ENCODE measurements at regions not wholly inside any gene's neighbourhood (a gene's known extent, or its start where the extent isn't known, plus 50 kb on each side); places are given as distances from the start of the nearest gene placed in this dataset.
A peak's percentile ranks its signal among the peaks of the same experiment; 100 is the strongest.

DNA sequence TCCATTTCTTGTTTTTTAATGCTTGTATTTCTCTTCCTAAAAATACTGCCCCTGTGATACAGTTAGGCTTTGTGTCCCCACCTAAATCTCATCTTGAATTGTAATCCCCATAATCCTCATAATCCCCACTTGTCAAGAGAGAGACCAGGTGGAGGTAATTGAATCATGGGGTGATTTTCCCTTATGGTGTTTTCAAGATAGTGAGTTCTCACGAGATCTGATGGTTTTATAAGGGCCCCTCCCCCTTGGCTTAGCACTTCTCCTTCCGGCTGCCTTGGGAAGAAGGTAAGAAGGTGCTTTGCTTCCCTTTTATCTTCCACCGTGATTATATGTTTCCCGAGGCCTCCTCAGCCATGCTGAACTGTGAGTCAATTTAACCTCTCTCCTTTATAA is 227.4 kb downstream of the MAN2A1 start:
- DNase-seq, result peak; percentile 93 to 98

DNA sequence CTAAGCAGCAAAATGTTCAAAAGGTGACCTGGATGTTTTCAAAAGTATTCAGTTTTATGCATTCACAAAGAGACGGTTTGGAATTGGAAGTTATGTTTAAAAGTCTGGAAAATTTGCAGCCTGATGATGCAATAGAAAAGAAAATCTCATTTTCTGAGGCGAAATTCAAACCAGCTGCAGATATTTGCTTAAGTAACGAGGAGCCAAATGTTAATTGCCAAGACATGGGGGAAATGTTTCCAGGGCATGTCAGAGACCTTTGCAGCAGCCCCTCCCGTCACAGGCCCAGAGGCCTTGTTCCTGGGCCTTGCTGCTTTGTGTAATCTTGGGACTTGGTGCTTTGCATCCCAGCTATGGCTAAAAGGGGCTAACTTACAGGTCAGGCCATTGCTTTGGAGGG is 228.2 kb downstream of the MAN2A1 start:
- no peak for DNase-seq

- DNase-seq, result no peak
These were observed 231.0 kb downstream of the MAN2A1 start for GRCh38 chr5:109920736-109921135.

GRCh38 chr5:109921735-109922380 is 232.1 kb downstream of the MAN2A1 start:
- DNase-seq, result peak; percentile 87 to 89

DNA sequence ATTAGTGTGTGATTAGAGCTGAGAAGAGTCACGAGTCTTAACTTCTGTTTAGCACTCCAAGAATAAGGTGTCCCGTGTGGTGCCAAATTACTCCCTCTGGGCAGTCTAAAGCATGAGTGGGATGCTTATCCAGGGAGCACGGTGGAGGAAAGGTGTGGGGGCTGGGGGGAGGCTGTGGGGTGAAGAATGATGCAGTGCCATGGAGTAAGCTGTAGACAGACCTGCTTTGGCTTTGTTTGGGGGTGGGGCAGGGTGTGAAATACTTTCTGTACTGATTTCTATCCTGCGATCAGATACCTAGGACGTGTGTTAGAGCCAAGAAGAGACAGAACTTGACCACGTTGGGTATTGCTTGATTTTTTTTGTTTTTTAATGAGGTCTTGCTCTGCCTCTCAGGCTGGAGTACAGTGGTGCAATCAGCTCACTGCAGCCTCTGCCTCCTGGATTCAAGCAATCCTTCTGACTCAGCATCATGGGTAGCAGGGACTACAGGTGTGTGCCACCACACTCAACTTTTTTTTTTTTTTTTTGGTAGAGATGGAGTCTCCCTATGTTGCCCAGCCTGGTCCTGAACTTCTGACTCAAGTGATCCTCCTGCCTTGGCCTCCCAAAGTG is 232.8 kb downstream of the MAN2A1 start:
- no peak for DNase-seq

GRCh38 chr5:109923205-109923604 is 233.5 kb downstream of the MAN2A1 start:
- DNase-seq, result no peak

GRCh38 chr5:109924237-109925107 is 234.7 kb downstream of the MAN2A1 start:
- DNase-seq, result no peak

GRCh38 chr5:109927639-109928038 is 237.9 kb downstream of the MAN2A1 start:
- DNase-seq, result no peak

DNA sequence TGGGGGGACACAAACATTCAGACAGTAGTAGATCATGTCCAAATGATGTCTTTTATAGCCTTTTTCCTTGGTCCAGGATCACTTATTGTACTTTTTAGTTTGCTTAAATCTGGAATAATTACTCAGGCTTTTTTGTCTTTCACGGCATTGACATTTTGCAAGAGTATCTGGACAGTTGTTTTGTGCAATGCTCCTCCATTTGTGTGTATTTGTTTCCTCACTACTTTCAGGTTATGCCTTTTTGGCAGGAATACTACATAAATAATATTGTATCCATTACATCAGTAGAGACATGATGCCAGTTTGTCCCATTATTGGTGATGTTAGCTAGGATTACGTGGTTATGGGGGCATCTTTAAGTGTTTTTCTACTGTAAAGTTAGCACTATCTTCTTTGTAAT is 238.3 kb downstream of the MAN2A1 start:
- DNase-seq, result no peak

DNA sequence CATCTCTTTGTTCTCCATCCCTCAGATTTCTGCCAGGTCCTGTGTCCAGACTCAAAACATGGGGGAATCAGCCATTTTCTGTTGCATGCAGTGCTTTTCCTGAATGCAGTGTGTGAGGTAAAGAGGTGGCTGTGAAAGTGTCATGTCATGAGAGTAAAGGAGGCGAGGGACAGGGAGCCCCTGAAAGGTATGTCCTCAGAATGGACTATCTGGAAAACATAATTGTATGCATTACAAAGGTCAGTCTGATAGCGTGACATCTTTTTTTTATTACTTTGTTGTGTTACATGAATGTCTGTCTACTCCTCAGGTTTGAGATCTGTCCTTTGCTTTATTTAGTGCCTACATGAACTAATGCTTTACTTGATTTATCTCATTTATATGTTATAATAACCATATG is 239.1 kb downstream of the MAN2A1 start:
- DNase-seq, result no peak

GRCh38 chr5:109929376-109929775 is 239.6 kb downstream of the MAN2A1 start:
- peak; percentile 53 to 81 for DNase-seq

GRCh38 chr5:109929911-109930310 is 240.2 kb downstream of the MAN2A1 start:
- DNase-seq, result no peak

- DNase-seq, result no peak
These were observed 241.5 kb downstream of the MAN2A1 start for GRCh38 chr5:109931049-109931780.

- DNase-seq, result no peak
These were observed 246.2 kb downstream of the MAN2A1 start for GRCh38 chr5:109935833-109936490.

GRCh38 chr5:109936996-109937395 is 247.3 kb downstream of the MAN2A1 start:
- DNase-seq, result peak; percentile 25 to 42

GRCh38 chr5:109937951-109938350 is 248.2 kb downstream of the MAN2A1 start:
- peak in 1 of 2 experiments; percentile 16 for DNase-seq

DNA sequence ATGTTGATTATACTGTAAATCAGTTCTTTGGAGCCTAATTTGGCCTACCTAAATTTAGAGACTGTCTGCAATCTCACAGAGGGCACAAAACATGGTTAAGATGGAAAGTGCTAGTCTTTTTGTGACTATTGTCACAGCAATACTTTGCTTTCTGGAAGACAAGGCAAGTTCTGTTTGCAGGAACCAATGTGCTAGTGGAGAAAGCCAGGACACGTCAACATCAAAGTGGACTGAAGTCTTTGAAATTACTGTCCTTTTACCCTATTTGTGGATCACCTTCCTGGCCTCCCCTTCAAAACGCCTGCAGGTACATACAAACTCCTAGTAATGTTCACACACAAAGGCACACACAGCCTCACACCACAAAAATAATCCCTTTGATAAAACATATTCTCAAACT is 248.7 kb downstream of the MAN2A1 start:
- no peak for DNase-seq

GRCh38 chr5:109939116-109939682 is 249.5 kb downstream of the MAN2A1 start:
- DNase-seq, result no peak

- no peak for DNase-seq
These were observed 252.9 kb downstream of the MAN2A1 start for GRCh38 chr5:109942646-109943045.

DNA sequence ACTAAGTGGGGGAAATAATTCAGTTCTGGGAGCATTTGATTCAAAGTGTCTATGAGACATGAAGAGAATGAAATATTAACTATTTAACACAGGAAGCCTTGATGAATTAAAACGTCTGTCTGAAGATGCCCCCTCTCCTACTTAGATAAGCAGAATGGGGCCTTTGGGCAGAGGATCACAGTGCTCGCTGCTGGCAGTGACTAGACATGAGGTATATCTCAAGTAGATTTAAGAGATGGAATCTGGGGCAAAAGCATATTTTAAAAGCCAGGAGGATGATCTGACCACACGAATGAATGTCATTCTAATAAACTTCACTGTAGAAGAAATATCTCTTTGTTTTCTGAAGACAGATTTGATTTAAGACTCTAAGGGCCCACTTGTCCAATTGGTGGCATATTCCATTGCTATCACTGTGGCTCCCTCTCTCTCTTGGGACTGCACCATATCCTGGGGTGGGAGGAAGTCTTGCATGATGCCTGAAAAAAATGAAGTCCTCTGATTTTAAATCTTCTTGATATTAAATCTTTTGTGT is 254.0 kb downstream of the MAN2A1 start:
- no peak for DNase-seq

DNA sequence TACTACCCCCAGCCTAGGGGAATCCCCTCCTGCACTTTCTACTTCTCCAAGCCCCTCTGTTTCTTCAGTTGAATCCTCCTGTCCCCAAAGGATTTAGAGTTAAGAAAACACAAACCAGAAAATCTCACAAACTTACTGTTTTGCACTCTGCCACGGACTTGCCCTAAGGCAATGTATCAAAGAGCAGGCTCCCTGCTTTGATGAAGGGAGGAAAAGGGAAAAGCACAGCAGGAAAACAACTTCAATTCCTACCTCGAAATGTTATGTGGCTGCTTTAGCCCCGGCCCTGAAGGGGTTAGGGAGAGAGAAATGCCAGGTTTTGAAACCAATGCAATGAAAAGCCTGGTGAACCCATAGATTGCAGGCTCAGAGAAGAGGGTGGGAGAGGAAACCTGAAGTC is 254.7 kb downstream of the MAN2A1 start:
- DNase-seq, result no peak

- peak in 1 of 2 experiments; percentile 14 for DNase-seq
These were observed 255.5 kb downstream of the MAN2A1 start for GRCh38 chr5:109945097-109945678.

All from NCI-H524 (cell line).